Testis (tissue), 2 donors: ENCODE measurements at regions not wholly inside any gene's neighbourhood (a gene's known extent, or its start where the extent isn't known, plus 50 kb on each side); places are given as distances from the start of the nearest gene placed in this dataset.
"Not testable (repeated sequence)": the region's sequence is repeated elsewhere in the genome, so short reads cannot be mapped to it uniquely, and the experiment has no call there.

Experiments used
- POLR2A ChIP-seq: fragments of 450-650 bp; IDR thresholded peaks from one replicate; pipeline ENCODE4 v1.6.1; 2017; ENCODE audit warnings: antibody characterized with exemption, mild to moderate bottlenecking, moderate library complexity
- TF ChIP-seq, protein P1 (sequence below), 3 experiments: fragments of 450-650 bp in 2 of 3; fragments of 200-600 bp in 1 of 3; sonication (generic) in 1 of 3; IDR thresholded peaks; one replicate each; pipeline ENCODE4 v1.5.1; 2016 to 2019; ENCODE audit warnings: antibody characterized with exemption in 3 of 3, mild to moderate bottlenecking in 2 of 3, moderate library complexity in 1 of 3

DNA sequence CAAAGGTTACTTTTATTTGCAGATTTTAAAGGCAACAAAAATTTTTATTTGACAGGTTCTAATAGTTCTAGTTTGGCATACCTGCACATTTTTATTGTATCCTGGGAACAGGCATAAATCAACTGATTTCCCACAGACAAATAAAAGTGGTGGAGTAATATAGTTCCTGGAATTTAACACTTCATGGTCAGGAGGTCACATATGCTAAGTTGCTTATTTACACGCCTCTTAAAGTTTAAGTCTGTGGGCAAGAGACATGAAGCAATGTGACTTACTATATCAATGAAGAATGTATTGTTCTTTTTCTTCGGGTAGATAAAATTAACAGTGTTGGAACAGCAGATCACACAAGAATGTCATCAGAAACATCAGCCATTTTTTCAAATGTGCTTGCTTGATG lies 135.2 kb downstream of the SPDYE17 start:
- TF ChIP-seq, protein P1, sequence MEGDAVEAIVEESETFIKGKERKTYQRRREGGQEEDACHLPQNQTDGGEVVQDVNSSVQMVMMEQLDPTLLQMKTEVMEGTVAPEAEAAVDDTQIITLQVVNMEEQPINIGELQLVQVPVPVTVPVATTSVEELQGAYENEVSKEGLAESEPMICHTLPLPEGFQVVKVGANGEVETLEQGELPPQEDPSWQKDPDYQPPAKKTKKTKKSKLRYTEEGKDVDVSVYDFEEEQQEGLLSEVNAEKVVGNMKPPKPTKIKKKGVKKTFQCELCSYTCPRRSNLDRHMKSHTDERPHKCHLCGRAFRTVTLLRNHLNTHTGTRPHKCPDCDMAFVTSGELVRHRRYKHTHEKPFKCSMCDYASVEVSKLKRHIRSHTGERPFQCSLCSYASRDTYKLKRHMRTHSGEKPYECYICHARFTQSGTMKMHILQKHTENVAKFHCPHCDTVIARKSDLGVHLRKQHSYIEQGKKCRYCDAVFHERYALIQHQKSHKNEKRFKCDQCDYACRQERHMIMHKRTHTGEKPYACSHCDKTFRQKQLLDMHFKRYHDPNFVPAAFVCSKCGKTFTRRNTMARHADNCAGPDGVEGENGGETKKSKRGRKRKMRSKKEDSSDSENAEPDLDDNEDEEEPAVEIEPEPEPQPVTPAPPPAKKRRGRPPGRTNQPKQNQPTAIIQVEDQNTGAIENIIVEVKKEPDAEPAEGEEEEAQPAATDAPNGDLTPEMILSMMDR (IDR thresholded peaks at IDR 0.05) = not testable (repeated sequence)
- not testable (repeated sequence) for TF ChIP-seq POLR2A
